Testis (tissue), 2 donors: ENCODE measurements at regions not wholly inside any gene's neighbourhood (a gene's known extent, or its start where the extent isn't known, plus 50 kb on each side); places are given as distances from the start of the nearest gene placed in this dataset.

Experiments
- DNase-seq: peaks from one replicate; pipeline ENCODE4 v3.0.0-alpha.2; 2019
- H3K27ac ChIP-seq, 2 donors: fragments of 200-600 bp; sonication (generic); one replicate each; pipeline ENCODE4 v1.5.1; 2019
- H3K27me3 ChIP-seq: fragments of 200-600 bp; sonication (generic); one replicate; pipeline ENCODE4 v1.5.1; 2019
- H3K36me3 ChIP-seq: fragments of 200-600 bp; sonication (generic); one replicate; pipeline ENCODE4 v1.5.1; 2017; ENCODE audit warnings: low read depth; ENCODE audit errors: missing control alignments
- H3K4me1 ChIP-seq: fragments of 200-600 bp; sonication (generic); one replicate; pipeline ENCODE4 v1.5.1; 2019
- H3K4me3 ChIP-seq, 2 donors: fragments of 200-600 bp; sonication (generic); one replicate each; pipeline ENCODE4 v1.5.1; 2017 to 2019
- H3K9me3 ChIP-seq: fragments of 200-600 bp; sonication (generic); one replicate; pipeline ENCODE4 v1.5.1; 2017
- POLR2A ChIP-seq: fragments of 450-650 bp; IDR thresholded peaks from one replicate; pipeline ENCODE4 v1.6.1; 2017; ENCODE audit warnings: antibody characterized with exemption, mild to moderate bottlenecking, moderate library complexity
- WGBS, 2 donors: methylation state at CpG; one replicate each; pipeline ENCODE4 v1.1.5; 2018; 5-methylcytosine and 5-hydroxymethylcytosine counted together
- intact Hi-C: fragments of 100-400 bp; cut with DNase I; formaldehyde crosslinking; loops from one replicate; pipeline ENCODE4 v1.15.1; 2023; ENCODE audit warnings: low total_unique reads
- TF ChIP-seq, protein P1 (sequence below), 3 experiments: fragments of 450-650 bp in 2 of 3; fragments of 200-600 bp in 1 of 3; sonication (generic) in 1 of 3; IDR thresholded peaks; one replicate each; pipeline ENCODE4 v1.5.1; 2016 to 2019; ENCODE audit warnings: antibody characterized with exemption in 3 of 3, mild to moderate bottlenecking in 2 of 3, moderate library complexity in 1 of 3

DNA sequence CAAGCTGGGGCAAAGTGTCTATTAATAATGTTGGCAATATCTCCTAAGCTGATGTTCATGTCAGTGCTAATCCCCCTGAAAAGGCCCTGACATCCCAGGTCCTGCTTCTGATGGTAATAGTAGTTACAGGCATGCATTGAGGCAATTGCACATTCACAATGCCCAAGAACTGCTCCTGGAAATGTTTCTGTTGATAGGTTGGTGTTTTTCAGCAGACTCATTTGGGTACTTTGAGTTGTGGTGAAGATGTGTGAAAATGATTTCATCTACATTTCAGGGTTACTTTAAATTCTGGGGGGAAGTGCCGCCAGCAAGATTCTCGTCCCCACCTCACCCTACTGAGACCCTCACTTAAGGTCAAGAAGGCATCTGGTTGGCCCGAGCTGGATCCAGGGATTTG is 92.9 kb downstream of the BBS10 start:
- WGBS, 2 donors, result 55 to 68% methylated on average over 3 of the region's 3 CpGs
- H3K4me1 ChIP-seq, result no peaks in the 10 kb centered on the region
- no peak overlapping the region for H3K27ac ChIP-seq
- TF ChIP-seq POLR2A, result no peak
- TF ChIP-seq, protein P1, sequence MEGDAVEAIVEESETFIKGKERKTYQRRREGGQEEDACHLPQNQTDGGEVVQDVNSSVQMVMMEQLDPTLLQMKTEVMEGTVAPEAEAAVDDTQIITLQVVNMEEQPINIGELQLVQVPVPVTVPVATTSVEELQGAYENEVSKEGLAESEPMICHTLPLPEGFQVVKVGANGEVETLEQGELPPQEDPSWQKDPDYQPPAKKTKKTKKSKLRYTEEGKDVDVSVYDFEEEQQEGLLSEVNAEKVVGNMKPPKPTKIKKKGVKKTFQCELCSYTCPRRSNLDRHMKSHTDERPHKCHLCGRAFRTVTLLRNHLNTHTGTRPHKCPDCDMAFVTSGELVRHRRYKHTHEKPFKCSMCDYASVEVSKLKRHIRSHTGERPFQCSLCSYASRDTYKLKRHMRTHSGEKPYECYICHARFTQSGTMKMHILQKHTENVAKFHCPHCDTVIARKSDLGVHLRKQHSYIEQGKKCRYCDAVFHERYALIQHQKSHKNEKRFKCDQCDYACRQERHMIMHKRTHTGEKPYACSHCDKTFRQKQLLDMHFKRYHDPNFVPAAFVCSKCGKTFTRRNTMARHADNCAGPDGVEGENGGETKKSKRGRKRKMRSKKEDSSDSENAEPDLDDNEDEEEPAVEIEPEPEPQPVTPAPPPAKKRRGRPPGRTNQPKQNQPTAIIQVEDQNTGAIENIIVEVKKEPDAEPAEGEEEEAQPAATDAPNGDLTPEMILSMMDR (IDR thresholded peaks at IDR 0.05), result no peak
- H3K36me3 ChIP-seq, result no peaks in the 10 kb centered on the region
- intact Hi-C loops, result no loop called here
- no peaks in the 10 kb centered on the region for H3K9me3 ChIP-seq
- DNase-seq, result no peak
- H3K4me3 ChIP-seq, result no peak overlapping the region
- H3K27me3 ChIP-seq, result no peaks in the 10 kb centered on the region

DNA sequence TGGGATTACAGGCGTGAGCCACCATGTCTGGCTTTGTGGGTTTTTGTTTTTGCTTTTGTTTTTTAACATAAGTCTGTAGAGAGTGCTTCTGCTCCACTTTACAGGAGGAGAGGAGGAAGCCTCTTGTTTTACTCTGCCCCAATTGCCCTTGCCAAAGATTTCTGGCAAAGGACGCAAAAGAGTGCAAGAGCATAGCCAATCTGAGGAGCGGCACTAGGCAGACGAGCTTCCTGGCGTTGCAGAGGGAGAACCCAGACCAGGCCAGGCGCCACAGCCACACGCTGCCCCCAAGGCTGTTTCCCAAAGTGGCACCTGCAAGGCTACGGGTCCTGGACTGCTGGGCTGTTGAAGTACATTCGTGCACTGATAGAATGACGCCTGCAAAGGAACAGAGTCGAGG is 96.2 kb downstream of the BBS10 start:
- H3K36me3 ChIP-seq, result no peaks in the 10 kb centered on the region
- H3K27me3 ChIP-seq, result no peaks in the 10 kb centered on the region
- intact Hi-C loops, result no loop called here
- H3K4me1 ChIP-seq, result no peaks in the 10 kb centered on the region
- WGBS, 2 donors, result 85 to 89% methylated on average over 11 of the region's 11 CpGs
- DNase-seq, result no peak
- no peak overlapping the region for H3K4me3 ChIP-seq
- no peak for TF ChIP-seq POLR2A
- TF ChIP-seq, protein P1 (IDR thresholded peaks at IDR 0.05), result no peak
- H3K27ac ChIP-seq, result no peak overlapping the region
- H3K9me3 ChIP-seq, result no peaks in the 10 kb centered on the region

DNA sequence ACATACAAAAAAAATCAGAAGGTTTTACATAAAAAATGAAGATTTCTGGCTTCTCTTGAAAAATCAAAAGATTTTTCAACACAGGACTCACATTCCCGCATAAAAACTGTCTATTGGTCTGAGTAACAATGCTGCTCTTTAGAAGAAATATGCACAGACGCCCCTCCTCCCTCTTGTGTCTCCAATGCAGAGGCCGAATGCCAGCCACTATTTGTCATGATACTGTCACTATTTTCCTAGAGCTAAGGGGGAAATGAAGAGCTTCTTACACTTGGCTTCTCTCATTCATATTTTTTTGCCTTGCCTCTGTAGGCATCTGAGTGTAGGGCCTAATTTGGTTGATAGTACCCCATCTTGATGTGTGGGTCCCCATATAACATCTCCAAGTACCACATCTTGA is 98.0 kb downstream of the BBS10 start:
- intact Hi-C loops, result no loop called here

DNA sequence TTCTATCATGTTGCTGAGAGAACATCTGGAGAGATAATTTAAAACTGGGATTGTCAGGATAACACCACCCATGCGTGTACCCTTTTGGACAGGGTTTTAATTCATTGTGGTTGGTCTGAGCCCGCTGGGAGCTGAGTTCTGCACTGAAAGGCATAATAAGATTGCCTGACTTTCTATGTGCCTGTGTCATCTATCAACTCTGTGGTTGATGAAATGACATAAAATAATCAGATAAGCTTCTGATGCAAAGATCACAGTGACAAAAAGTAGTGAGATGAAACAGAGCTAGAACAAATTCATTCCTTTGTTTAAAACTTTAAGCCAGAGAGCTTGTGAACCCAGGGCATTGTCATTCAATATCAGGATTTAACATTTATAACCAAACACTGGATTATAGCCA is 98.7 kb downstream of the BBS10 start:
- WGBS, 2 donors, result 82 to 88% methylated on average over 2 of the region's 2 CpGs
- intact Hi-C loops, result no loop called here
- no peaks in the 10 kb centered on the region for H3K27me3 ChIP-seq

More for the DNA sequence above, 98.0 kb downstream of the BBS10 start:
- WGBS, 2 donors, result 72 to 89% methylated on average over 3 of the region's 3 CpGs
- no peaks in the 10 kb centered on the region for H3K27me3 ChIP-seq
- no peak for DNase-seq
- H3K4me3 ChIP-seq, result no peak overlapping the region
- no peak for TF ChIP-seq POLR2A
- TF ChIP-seq, protein P1 (IDR thresholded peaks at IDR 0.05), result no peak
- H3K9me3 ChIP-seq, result no peaks in the 10 kb centered on the region
- no peaks in the 10 kb centered on the region for H3K4me1 ChIP-seq
- no peaks in the 10 kb centered on the region for H3K36me3 ChIP-seq
- H3K27ac ChIP-seq, result no peak overlapping the region

DNA sequence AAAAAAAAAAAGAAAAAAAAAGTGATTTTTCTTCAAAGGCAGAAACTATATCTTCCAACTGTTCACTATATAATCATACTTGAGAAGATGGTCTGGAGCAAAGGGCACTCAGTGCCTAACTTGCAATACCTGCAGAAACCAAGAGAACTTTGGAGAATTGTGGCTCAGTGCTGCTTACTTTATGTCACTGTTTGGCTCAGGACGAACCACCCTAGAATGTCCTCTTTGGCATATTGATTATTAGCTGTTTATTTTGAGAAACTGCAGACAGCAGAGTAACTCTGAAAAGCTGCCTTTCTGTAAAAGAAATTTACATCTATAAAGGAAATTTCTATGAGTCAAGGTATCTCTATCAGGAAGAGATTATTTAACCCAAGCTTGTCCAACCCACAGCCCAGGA is 100.2 kb downstream of the BBS10 start:
- intact Hi-C loops, result no loop called here
- TF ChIP-seq, protein P1 (IDR thresholded peaks at IDR 0.05), result no peak
- TF ChIP-seq POLR2A, result no peak
- Histone ChIP-seq H3K36me3 (no peaks in the 10 kb centered on the region), H3K27ac (no peak overlapping the region), H3K4me1 (no peaks in the 10 kb centered on the region), H3K9me3 (no peaks in the 10 kb centered on the region), H3K4me3 (no peak overlapping the region), H3K27me3 (no peaks in the 10 kb centered on the region)
- no peak for DNase-seq
- WGBS, 2 donors, result 81 to 100% methylated on average over 1 of the region's 1 CpG

More for the DNA sequence above, 98.7 kb downstream of the BBS10 start:
- DNase-seq, result no peak
- H3K27ac ChIP-seq, result no peak overlapping the region
- no peak overlapping the region for H3K4me3 ChIP-seq
- H3K36me3 ChIP-seq, result no peaks in the 10 kb centered on the region
- H3K9me3 ChIP-seq, result no peaks in the 10 kb centered on the region
- TF ChIP-seq POLR2A, result no peak
- TF ChIP-seq, protein P1 (IDR thresholded peaks at IDR 0.05), result no peak
- no peaks in the 10 kb centered on the region for H3K4me1 ChIP-seq
